Epithelial cell of proximal tubule (primary cell): ENCODE measurements at regions not wholly inside any gene's neighbourhood (a gene's known extent, or its start where the extent isn't known, plus 50 kb on each side); places are given as distances from the start of the nearest gene placed in this dataset.

Experiments
- DNase-seq: peaks from one replicate; pipeline ENCODE4 v3.0.0-alpha.2; 2011; ENCODE audit warnings: low read depth
- H3K4me3 ChIP-seq: 2 replicates; pipeline ENCODE4 v1.5.1; 2011; ENCODE audit warnings: low read depth, mild to moderate bottlenecking, low read length
- TF ChIP-seq, protein P1 (sequence below): conservative IDR thresholded peaks from 2 replicates; pipeline ENCODE4 v1.5.1; 2012; ENCODE audit warnings: low read depth, mild to moderate bottlenecking, low read length

DNA sequence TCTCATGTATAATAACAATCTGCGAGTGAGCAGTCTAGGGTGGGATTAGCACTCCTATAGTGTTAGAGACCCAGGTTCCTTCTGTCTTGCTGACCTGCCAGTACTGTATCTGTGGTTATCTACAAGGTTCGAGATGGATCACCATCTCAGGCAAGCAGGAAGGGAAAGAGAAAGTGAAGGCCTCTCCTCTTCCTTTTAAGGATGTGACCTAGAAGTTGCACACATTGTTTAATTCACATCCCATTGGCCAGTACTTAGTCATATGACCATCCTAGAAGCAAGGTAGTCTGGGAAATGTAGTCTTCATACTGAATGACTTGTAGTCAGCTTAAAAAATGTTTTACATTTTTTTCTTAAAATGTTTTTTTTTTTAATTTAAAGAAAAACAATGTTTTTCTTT, 168.6 kb downstream of the CARTPT start:
- TF ChIP-seq, protein P1, sequence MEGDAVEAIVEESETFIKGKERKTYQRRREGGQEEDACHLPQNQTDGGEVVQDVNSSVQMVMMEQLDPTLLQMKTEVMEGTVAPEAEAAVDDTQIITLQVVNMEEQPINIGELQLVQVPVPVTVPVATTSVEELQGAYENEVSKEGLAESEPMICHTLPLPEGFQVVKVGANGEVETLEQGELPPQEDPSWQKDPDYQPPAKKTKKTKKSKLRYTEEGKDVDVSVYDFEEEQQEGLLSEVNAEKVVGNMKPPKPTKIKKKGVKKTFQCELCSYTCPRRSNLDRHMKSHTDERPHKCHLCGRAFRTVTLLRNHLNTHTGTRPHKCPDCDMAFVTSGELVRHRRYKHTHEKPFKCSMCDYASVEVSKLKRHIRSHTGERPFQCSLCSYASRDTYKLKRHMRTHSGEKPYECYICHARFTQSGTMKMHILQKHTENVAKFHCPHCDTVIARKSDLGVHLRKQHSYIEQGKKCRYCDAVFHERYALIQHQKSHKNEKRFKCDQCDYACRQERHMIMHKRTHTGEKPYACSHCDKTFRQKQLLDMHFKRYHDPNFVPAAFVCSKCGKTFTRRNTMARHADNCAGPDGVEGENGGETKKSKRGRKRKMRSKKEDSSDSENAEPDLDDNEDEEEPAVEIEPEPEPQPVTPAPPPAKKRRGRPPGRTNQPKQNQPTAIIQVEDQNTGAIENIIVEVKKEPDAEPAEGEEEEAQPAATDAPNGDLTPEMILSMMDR, result no peak
- no peak overlapping the region for H3K4me3 ChIP-seq
- peak; percentile 45 for DNase-seq

DNA sequence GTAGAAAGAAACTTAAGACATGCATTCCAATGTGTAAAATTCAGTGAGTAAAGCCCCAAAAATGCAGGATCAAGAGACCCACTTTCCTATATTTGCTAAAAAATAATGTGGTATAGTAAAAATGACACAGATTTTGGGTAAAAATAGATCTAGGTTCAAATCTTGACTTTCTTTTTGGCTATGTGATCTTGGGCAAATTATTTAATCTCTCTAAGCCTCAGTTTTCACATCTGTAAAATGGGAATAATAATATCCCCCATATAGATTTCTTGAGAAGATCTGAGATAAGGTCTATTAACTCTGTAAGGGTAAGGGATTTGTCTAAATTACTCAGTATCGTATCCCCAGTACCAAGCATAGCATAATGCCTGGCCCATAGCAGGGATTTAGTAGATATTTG, 172.3 kb downstream of the CARTPT start:
- TF ChIP-seq, protein P1, result no peak
- no peak for DNase-seq
- no peak overlapping the region for H3K4me3 ChIP-seq

DNA sequence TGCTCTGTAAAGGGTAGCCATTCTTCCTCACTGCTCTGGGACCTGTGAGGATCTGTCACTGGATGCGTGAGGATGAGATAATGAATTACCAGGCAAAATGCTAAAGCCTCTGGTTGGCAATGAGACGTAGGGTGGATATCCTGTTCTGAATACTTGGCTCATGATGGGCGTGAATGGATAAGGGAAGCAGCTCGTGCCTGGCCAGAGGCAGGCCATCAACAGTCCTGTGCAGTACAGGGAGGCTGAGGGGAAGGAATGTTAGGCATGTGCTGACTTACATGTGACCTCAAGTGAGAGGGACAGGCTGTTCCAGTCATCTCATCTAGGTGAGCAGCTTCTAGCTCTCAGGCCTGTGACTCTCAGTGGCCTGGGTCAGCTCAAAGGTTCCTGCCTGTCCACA, 172.8 kb downstream of the CARTPT start:
- DNase-seq, result peak; percentile 23
- TF ChIP-seq, protein P1, result no peak

DNA sequence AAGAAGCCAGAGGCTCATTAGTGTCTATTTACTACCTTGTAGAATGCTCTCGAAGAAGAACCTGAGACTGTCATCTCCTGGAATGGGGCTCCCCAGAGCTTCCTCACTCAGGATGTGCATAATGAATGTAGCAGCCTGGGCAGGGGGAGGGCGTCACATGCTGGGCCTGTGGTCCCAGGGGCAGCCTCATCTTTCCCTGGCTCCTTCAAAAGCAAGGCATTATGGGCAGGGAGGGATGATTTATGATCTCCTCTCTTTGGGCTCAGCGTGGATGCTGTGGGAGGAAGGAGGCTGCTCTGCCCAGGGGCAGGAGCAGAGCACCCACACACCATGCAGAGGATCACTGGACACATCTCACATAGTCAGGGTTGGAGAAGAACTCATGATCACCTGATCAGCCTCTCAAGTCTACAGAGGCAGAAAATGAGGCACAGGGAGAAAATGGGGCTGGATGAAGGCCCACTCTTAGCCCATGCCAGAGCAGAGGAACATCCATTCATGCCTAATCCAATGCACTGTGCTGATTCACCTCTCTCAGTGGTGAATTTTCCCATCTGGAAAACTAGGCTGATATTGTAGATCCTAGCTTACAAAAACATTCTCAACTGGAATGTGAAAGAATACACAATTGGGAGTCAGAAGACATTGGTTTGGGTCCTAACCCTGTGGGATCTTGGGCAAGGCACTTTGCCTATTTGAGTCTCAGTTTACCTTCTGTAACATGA, 173.7 kb downstream of the CARTPT start:
- no peak overlapping the region for H3K4me3 ChIP-seq
- no peak for DNase-seq
- TF ChIP-seq, protein P1, result no peak

More for the DNA sequence above, 172.8 kb downstream of the CARTPT start:
- H3K4me3 ChIP-seq, result no peak overlapping the region

DNA sequence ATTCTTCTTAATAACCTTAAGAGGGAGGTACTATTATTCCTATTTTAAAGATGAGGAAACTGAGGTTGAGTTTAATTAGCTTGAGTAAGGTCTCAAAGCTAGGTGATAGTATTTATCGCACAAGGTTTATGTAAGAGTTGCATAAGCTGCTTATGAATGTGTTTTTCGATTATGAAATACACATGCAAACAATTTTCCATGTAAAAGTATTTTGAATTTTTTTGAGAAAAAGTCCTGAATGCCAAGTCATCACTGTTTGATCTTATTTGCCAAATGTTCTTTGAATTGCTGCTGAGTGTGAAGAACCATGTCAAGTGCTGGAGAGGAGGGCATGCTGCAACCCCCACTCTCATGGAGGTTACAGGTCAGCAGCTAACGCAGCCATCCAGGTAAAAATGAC, 174.4 kb downstream of the CARTPT start:
- TF ChIP-seq, protein P1, result no peak
- DNase-seq, result no peak
- H3K4me3 ChIP-seq, result no peak overlapping the region

DNA sequence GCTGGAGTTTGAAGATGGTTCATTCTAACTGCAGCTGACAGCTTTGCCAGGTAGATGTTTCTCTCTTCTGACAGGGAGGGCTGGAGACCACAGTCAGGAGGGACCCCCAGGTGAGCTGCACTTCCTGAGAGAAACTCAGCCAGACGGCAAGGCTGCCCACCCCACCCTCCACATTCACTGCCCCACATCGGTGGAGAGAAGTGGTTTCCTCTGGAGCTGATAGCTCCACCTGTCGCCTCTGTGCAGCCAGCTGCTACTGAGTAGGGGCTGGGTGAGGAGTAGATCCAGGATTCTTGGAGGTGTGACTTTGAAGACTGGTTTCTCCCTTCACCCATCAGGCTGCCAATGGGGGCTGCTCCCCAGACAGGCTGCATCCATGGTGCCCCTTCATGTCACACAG, 175.0 kb downstream of the CARTPT start:
- no peak for DNase-seq
- no peak overlapping the region for H3K4me3 ChIP-seq
- TF ChIP-seq, protein P1, result no peak

DNA sequence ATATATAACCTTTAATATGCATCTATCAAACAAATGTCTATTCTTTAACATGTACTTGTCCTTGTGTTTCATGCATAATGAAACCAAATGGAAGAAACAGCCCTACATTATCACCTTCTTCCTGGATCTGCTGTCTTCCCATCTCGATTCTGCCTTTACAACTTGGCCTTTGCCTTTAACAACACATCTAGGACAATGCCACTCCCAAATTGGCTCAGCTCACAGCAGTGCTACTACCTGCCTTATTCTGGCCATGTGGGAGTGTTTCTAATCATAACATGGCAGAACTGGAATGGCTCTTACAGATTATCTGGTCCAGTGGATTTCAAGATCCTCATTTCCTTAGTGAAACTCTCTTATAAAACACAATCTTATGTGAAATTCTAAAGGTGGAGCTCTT, 176.5 kb downstream of the CARTPT start:
- no peak for DNase-seq
- TF ChIP-seq, protein P1, result no peak

More for the DNA sequence above, 176.5 kb downstream of the CARTPT start:
- no peak overlapping the region for H3K4me3 ChIP-seq
